Heart right ventricle (tissue), 16 donors: ENCODE measurements at regions not wholly inside any gene's neighbourhood (a gene's known extent, or its start where the extent isn't known, plus 50 kb on each side); places are given as distances from the start of the nearest gene placed in this dataset.

Experiments used
- ATAC-seq, 8 donors: fragments of 200-7000 bp; cut with Tn5 transposase; one replicate each; pipeline ENCODE4 v1.9.1; 2020; ENCODE audit warnings: mild to moderate bottlenecking in 8 of 8, moderate library complexity in 8 of 8, moderate number of reproducible peaks in 1 of 8
- DNase-seq, 2 donors: peaks; one replicate each; pipeline ENCODE4 v3.0.0-alpha.2; 2020
- H3K27ac ChIP-seq, 10 donors: fragments of 200-600 bp; sonication (generic) in 2 of 10; one replicate each; pipeline versions ENCODE4 v1.5.0 to v1.8.0; 2020 to 2022; ENCODE audit warnings: mild to moderate bottlenecking in 3 of 10
- H3K27me3 ChIP-seq, 7 donors: fragments of 200-600 bp; one replicate each; pipeline ENCODE4 v1.8.0; 2021 to 2022; ENCODE audit warnings: mild to moderate bottlenecking in 2 of 7
- H3K36me3 ChIP-seq, 9 donors: fragments of 200-600 bp; sonication (generic) in 1 of 9; one replicate each; pipeline versions ENCODE4 v1.5.0 to v1.8.0; 2020 to 2022; ENCODE audit warnings: mild to moderate bottlenecking in 2 of 9
- H3K4me1 ChIP-seq, 9 donors: fragments of 200-600 bp; sonication (generic) in 1 of 9; one replicate each; pipeline versions ENCODE4 v1.5.0 to v1.8.0; 2020 to 2022; ENCODE audit warnings: mild to moderate bottlenecking in 4 of 9
- H3K4me3 ChIP-seq, 10 donors: fragments of 200-600 bp; sonication (generic) in 2 of 10; one replicate each; pipeline versions ENCODE4 v1.5.0 to v1.8.0; 2020 to 2022; ENCODE audit warnings: mild to moderate bottlenecking in 7 of 10, moderate library complexity in 2 of 10
- H3K9me3 ChIP-seq, 11 donors: fragments of 200-600 bp in 10 of 11; sonication (generic) in 2 of 11; one replicate each; pipeline versions ENCODE4 v1.5.0 to v1.8.0; 2013 to 2022; ENCODE audit warnings: mild to moderate bottlenecking in 2 of 11, control low read depth in 1 of 11, moderate library complexity in 1 of 11
- WGBS, 2 donors: extraction: QIAGEN DNeasy Blood & Tissue Kit; methylation state at CpG; one replicate each; pipeline ENCODE4 v1.1.7; 2013; ENCODE audit warnings: inconsistent platforms in 1 of 2; 5-methylcytosine and 5-hydroxymethylcytosine counted together
- intact Hi-C, 10 donors: fragments of 100-400 bp; cut with DNase I; formaldehyde crosslinking; loops; one replicate each; pipeline versions ENCODE4 v1.11.1 to v1.14.2; 2022
- TF ChIP-seq, protein P1 (sequence below), 9 donors: fragments of 200-600 bp; sonication (generic) in 2 of 9; IDR thresholded peaks; one replicate each; pipeline versions ENCODE4 v1.5.0 to v1.8.0; 2021 to 2022; ENCODE audit warnings: antibody characterized with exemption in 9 of 9, mild to moderate bottlenecking in 5 of 9, moderate library complexity in 1 of 9
- donor health status: Arrhythmogenic right ventricular cardiomyopathy.
- donor health status: ischemic (EF 13 %, LVEDD 7.1; RV severe dilation, severe dysfunction).
- donor health status: healthy with polysubstance abuse.
- donor health status: DM: no; HTN: yes; CAD: no.
- donor health status: DM: no; HTN: no; CAD: no.
- donor health status: ischemic (EF 25% LVEDD 6.9; RV normal size, moderate dysfunction).
- donor health status: ischemic (EF 25% LVEDD 5.7; RV mildly dilated, moderate dysfunction).
- donor health status: healthy.
- donor health status: DM: yes; HTN: yes; CAD: no.
- donor health status: Ischemic cardiomyopathy.
- donor health status: ischemic (EF 35%, LVEDD 5.7; RV mildly dilated, moderate dysfunction).
- donor health status: nonischemic (EF 11% LVEDD 7.7; RV severe dilation, severe dysfunction).
- donor health status: DM: yes; HTN: yes; CAD: no.
- donor health status: PGD.
- donor health status: ischemic (EF 29% LVEDD 5.4; RV normal size, mild dysfunction).
- donor health status: nonischemic (EF 23%, LVEDD 6.1; RV moderate dilation, normal function).

DNA sequence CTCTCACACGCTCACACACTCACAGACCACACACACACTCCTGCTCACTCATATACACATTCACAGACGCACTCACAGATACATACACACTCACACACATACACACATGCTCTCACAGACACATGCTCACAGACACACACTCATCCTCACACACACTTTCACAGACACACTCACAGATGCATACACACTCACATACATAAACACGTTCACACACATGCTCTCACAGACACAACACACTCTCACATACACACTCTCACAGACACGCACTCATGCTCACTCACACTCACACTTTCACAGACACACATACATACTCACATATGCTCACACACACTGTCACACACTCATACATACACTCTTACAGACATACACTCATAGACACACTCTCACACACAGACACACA is 82.2 kb downstream of the IRX2 start:
- Histone ChIP-seq H3K9me3 (no peaks in the 10 kb centered on the region), H3K4me3 (no peak overlapping the region), H3K27me3 (peaks cover 0 to 28% (median 11%) of the 10 kb centered on the region in 7 donors), H3K36me3 (no peaks in the 10 kb centered on the region), H3K4me1 (no peaks in the 10 kb centered on the region), H3K27ac (no peak overlapping the region)
- intact Hi-C loops, result no loop called here
- TF ChIP-seq, protein P1, sequence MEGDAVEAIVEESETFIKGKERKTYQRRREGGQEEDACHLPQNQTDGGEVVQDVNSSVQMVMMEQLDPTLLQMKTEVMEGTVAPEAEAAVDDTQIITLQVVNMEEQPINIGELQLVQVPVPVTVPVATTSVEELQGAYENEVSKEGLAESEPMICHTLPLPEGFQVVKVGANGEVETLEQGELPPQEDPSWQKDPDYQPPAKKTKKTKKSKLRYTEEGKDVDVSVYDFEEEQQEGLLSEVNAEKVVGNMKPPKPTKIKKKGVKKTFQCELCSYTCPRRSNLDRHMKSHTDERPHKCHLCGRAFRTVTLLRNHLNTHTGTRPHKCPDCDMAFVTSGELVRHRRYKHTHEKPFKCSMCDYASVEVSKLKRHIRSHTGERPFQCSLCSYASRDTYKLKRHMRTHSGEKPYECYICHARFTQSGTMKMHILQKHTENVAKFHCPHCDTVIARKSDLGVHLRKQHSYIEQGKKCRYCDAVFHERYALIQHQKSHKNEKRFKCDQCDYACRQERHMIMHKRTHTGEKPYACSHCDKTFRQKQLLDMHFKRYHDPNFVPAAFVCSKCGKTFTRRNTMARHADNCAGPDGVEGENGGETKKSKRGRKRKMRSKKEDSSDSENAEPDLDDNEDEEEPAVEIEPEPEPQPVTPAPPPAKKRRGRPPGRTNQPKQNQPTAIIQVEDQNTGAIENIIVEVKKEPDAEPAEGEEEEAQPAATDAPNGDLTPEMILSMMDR (IDR thresholded peaks at IDR 0.05), result no peak
- ATAC-seq (no peak), DNase-seq (no peak)
- 84 to 97% methylated on average over 4 of the region's 4 CpGs for WGBS, 2 donors

GRCh38 chr5:2666081-2666480 is 85.4 kb downstream of the IRX2 start:
- peak in 1 of 8 donors; percentile 44 for ATAC-seq
- H3K9me3 ChIP-seq, result no peaks in the 10 kb centered on the region
- no peak overlapping the region for H3K4me3 ChIP-seq
- DNase-seq, result no peak
- WGBS, 2 donors, result 9 to 10% methylated on average over 11 of the region's 11 CpGs
- H3K36me3 ChIP-seq, result no peaks in the 10 kb centered on the region
- H3K27ac ChIP-seq, result no peak overlapping the region
- intact Hi-C loops, result no loop called here
- H3K4me1 ChIP-seq, result no peaks in the 10 kb centered on the region
- peaks cover 0 to 26% (median 8%) of the 10 kb centered on the region in 7 donors for H3K27me3 ChIP-seq
- TF ChIP-seq, protein P1 (IDR thresholded peaks at IDR 0.05), result no peak

- WGBS, 2 donors, result 57 to 63% methylated on average over 3 of the region's 3 CpGs
- TF ChIP-seq, protein P1 (IDR thresholded peaks at IDR 0.05), result no peak
- H3K4me1 ChIP-seq, result no peaks in the 10 kb centered on the region
- no peaks in the 10 kb centered on the region for H3K9me3 ChIP-seq
- no peak overlapping the region for H3K27ac ChIP-seq
- no peaks in the 10 kb centered on the region for H3K36me3 ChIP-seq
- ATAC-seq, result no peak
- H3K4me3 ChIP-seq, result no peak overlapping the region
- DNase-seq, result no peak
- intact Hi-C loops, result no loop called here
- peaks cover 0 to 31% (median 16%) of the 10 kb centered on the region in 7 donors for H3K27me3 ChIP-seq
Measured at GRCh38 chr5:2663489-2663888, 88.0 kb downstream of the IRX2 start.

DNA sequence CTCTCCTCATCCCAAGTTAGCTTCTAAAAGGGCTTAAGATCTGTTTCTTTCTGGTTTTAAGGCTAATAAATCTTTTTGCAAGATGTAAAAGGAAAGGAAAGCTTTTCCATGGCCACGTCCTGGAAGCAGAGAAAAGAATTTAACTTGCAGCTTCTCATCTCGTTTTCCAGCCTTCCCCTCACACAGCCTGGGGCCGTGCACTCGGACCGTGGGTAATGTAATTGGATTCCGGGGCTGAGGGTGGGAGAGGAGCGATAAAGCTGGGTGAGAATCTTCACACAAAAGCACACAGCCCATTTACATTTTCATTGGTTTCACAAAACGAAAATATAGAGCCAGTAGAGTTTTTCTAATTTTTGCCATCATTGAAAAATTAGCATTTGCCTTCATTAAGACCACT is 91.2 kb downstream of the IRX2 start:
- TF ChIP-seq, protein P1 (IDR thresholded peaks at IDR 0.05), result no peak
- no peaks in the 10 kb centered on the region for H3K9me3 ChIP-seq
- intact Hi-C loops, result no loop called here
- no peaks in the 10 kb centered on the region for H3K36me3 ChIP-seq
- 16 to 22% methylated on average over 8 of the region's 8 CpGs for WGBS, 2 donors
- no peaks in the 10 kb centered on the region for H3K4me1 ChIP-seq
- no peak overlapping the region for H3K27ac ChIP-seq
- no peak overlapping the region for H3K4me3 ChIP-seq
- ATAC-seq (no peak), DNase-seq (no peak)
- H3K27me3 ChIP-seq, result peaks cover 0 to 50% (median 40%) of the 10 kb centered on the region in 7 donors
